GM12878 (cell line): ENCODE measurements at regions not wholly inside any gene's neighbourhood (a gene's known extent, or its start where the extent isn't known, plus 50 kb on each side); places are given as distances from the start of the nearest gene placed in this dataset.

Source experiments
- ATAC-seq: fragments of 200-7000 bp; cut with Tn5 transposase; 3 replicates; pipeline ENCODE4 v1.9.1; 2020; ENCODE audit warnings: mild to moderate bottlenecking, moderate library complexity
- BruUV-seq: library from RNA; stranded (reverse); fragments of 400-500 nt; replicated peaks from 2 replicates; lab custom pipeline; 2021; lab: Mats Ljungman, UMichigan
- CTCF ChIA-PET: fragments of 300-600 bp; sonication (Branson Sonifier 250); formaldehyde crosslinking; extraction: SDS; loops from one replicate; lab custom pipeline; 2021; ENCODE audit warnings: inconsistent platforms; lab: Yijun Ruan, JAX
- POLR2A ChIA-PET: fragments of 350-600 bp; formaldehyde crosslinking; extraction: SDS; loops from one replicate; lab custom pipeline; 2021; ENCODE audit warnings: inconsistent platforms; lab: Charles Lee
- RAD21 ChIA-PET: fragments of 300-600 bp; sonication (Branson Sonifier 250); formaldehyde crosslinking; loops from one replicate; lab custom pipeline; 2023; ENCODE audit warnings: antibody characterized with exemption; ENCODE audit not compliant: unreplicated experiment; lab: Charles Lee
- SMC1A ChIA-PET: fragments of 300-600 bp; sonication (Branson Sonifier 250); formaldehyde crosslinking; loops from one replicate; lab custom pipeline; 2023; ENCODE audit not compliant: unreplicated experiment, uncharacterized antibody; lab: Charles Lee
- DNase-seq: peaks from one replicate; pipeline ENCODE4 v3.0.0-alpha.2; 2011; ENCODE audit warnings: low read depth, low spot score
- FAIRE-seq: peaks from 3 replicates; lab custom pipeline; 2011; peaks lifted over from hg19 to GRCh38; lab: Jason Lieb, UNC
- H2AFZ ChIP-seq: 2 replicates; pipeline ENCODE4 v1.6.0; 2011; ENCODE audit warnings: low read depth, low read length, control low read depth; ENCODE audit not compliant: control insufficient read depth
- H3K27ac ChIP-seq: 2 replicates; pipeline ENCODE4 v1.5.1; 2011; ENCODE audit warnings: control low read depth; ENCODE audit not compliant: control insufficient read depth, insufficient read depth
- H3K27me3 ChIP-seq, 2 experiments: replicated peaks in 1 of 2; 2 replicates each; pipeline versions ENCODE4 v1.6.0 to v1.6.1; 2011; ENCODE audit warnings: low read length in 1 of 2; ENCODE audit not compliant: control insufficient read depth in 2 of 2, insufficient read depth in 2 of 2
- H3K36me3 ChIP-seq, 2 experiments: 2 replicates each; pipeline ENCODE4 v1.5.1; 2011; ENCODE audit warnings: low read length in 1 of 2; ENCODE audit not compliant: control insufficient read depth in 2 of 2, insufficient read depth in 2 of 2
- H3K4me1 ChIP-seq: 2 replicates; pipeline ENCODE4 v1.6.1; 2011; ENCODE audit warnings: mild to moderate bottlenecking, low read length, moderate library complexity, mixed read lengths; ENCODE audit not compliant: control insufficient read depth, insufficient read depth
- H3K4me2 ChIP-seq: 2 replicates; pipeline ENCODE4 v1.6.0; 2011; ENCODE audit warnings: control low read depth; ENCODE audit not compliant: control insufficient read depth, insufficient read depth
- H3K4me3 ChIP-seq: fragments of 200-600 bp; sonication (generic); 2 replicates; pipeline ENCODE4 v1.5.1; 2016
- H3K79me2 ChIP-seq: 2 replicates; pipeline ENCODE4 v1.6.0; 2011; ENCODE audit warnings: low read length; ENCODE audit not compliant: control insufficient read depth, insufficient read depth
- H3K9ac ChIP-seq: 2 replicates; pipeline ENCODE4 v1.8.0; 2011; ENCODE audit warnings: low read length, control low read depth, mixed read lengths; ENCODE audit not compliant: control insufficient read depth, insufficient read depth
- H3K9me3 ChIP-seq: replicated peaks from 3 replicates; pipeline ENCODE4 v1.5.1; 2011; ENCODE audit warnings: mild to moderate bottlenecking, low read length; ENCODE audit not compliant: control insufficient read depth, insufficient read depth
- H4K20me1 ChIP-seq: 2 replicates; pipeline ENCODE4 v1.6.0; 2011; ENCODE audit not compliant: control insufficient read depth, insufficient read depth
- BMI1 ChIP-seq: fragments of 450-650 bp; IDR thresholded peaks from 2 replicates; pipeline ENCODE4 v1.6.1; 2016; ENCODE audit warnings: mild to moderate bottlenecking, moderate library complexity, borderline replicate concordance
- HCFC1 ChIP-seq: fragments of 150-350 bp; IDR thresholded peaks from 2 replicates; pipeline ENCODE4 v1.6.1; 2014; ENCODE audit warnings: low read length
- HDAC6 ChIP-seq: fragments of 200-600 bp; sonication (generic); IDR thresholded peaks from one replicate; pipeline ENCODE4 v1.8.0; 2017; ENCODE audit warnings: antibody characterized with exemption; ENCODE audit not compliant: unreplicated experiment
- IKZF1 ChIP-seq: fragments of 450-650 bp; conservative IDR thresholded peaks from 2 replicates; pipeline ENCODE4 v1.6.1; 2017; ENCODE audit warnings: antibody characterized with exemption, mild to moderate bottlenecking
- IKZF2 ChIP-seq, 2 experiments: fragments of 450-650 bp; IDR thresholded peaks; 2 replicates each; pipeline ENCODE4 v1.6.1; 2017; ENCODE audit warnings: mild to moderate bottlenecking in 2 of 2, moderate library complexity in 2 of 2
- POLR2AphosphoS5 ChIP-seq: IDR thresholded peaks from 2 replicates; pipeline ENCODE4 v1.6.1; 2011; ENCODE audit warnings: mild to moderate bottlenecking, low read length, inconsistent platforms
- SMARCA5 ChIP-seq: fragments of 450-650 bp; IDR thresholded peaks from 2 replicates; pipeline ENCODE4 v1.6.1; 2017; ENCODE audit warnings: mild to moderate bottlenecking
- TAF1 ChIP-seq: IDR thresholded peaks from 2 replicates; pipeline ENCODE4 v1.6.1; 2011; ENCODE audit warnings: mild to moderate bottlenecking, low read depth, low read length, borderline replicate concordance
- ZBED1 ChIP-seq: IDR thresholded peaks from 2 replicates; pipeline ENCODE4 v1.6.1; 2016; ENCODE audit warnings: borderline replicate concordance
- WGBS: methylation state at CpG from one replicate; pipeline ENCODE4 v1.1.6; 2016; ENCODE audit warnings: low lambda C conversion rate; ENCODE audit not compliant: insufficient replicate concordance, insufficient coverage; ENCODE audit errors: missing lambda C conversion rate; 5-methylcytosine and 5-hydroxymethylcytosine counted together
- in situ Hi-C: fragments of 300-500 bp; cut with MboI; formaldehyde crosslinking; loops from 9 replicates; pipeline ENCODE4 v1.14.3; 2018; ENCODE audit warnings: mixed read lengths
- intact Hi-C: fragments of 100-400 bp; cut with micrococcal nuclease; formaldehyde crosslinking; loops from one replicate; pipeline ENCODE4 v1.14.2; 2022; ENCODE audit not compliant: unreplicated experiment
- TF ChIP-seq, protein P1 (sequence below): fragments of 450-650 bp; formaldehyde crosslinking; IDR thresholded peaks from 2 replicates; pipeline ENCODE4 v1.5.0; 2022; ENCODE audit warnings: mild to moderate bottlenecking, missing genetic modification characterization
- TF ChIP-seq, protein P2 (sequence below): IDR thresholded peaks from 2 replicates; pipeline ENCODE4 v1.6.1; 2012; ENCODE audit warnings: low read length, inconsistent platforms

DNA sequence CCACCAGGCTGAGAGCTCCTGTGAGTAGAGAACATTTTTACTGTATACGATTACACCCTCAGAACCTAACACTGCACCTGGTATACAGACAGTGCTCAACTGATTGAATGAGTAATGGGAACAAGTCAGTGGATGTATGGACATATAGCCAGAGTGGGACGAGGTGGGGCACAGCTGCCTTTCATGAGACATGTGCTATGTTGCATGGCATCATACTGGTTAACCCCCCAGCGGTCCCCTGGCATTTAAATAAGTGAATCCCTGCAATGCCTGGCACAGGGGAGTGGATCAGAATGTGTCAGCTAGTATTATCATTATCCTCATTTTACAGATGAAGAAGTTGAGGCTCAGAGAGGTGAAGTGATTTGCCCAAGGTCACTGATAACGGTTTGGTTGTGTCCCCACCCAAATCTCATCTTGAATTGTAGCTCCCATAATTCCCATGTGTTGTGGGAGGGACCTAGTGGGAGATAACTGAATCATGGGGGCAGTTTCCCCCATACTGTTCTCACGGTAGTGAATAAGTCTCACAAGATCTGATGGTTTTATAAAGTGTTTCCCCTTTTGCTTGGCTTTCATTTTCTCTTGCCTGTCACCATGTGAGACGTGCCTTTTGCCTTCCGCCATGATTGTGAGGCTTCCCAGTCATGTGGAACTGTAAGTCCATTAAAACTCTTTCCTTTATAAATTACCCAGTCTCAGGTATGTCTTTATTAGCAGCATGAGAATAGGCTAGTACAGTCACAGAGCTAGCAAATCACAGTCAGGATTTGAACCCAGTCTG lies 56.0 kb upstream of the ATP2B2 start (continued):
- TF ChIP-seq, protein P1, sequence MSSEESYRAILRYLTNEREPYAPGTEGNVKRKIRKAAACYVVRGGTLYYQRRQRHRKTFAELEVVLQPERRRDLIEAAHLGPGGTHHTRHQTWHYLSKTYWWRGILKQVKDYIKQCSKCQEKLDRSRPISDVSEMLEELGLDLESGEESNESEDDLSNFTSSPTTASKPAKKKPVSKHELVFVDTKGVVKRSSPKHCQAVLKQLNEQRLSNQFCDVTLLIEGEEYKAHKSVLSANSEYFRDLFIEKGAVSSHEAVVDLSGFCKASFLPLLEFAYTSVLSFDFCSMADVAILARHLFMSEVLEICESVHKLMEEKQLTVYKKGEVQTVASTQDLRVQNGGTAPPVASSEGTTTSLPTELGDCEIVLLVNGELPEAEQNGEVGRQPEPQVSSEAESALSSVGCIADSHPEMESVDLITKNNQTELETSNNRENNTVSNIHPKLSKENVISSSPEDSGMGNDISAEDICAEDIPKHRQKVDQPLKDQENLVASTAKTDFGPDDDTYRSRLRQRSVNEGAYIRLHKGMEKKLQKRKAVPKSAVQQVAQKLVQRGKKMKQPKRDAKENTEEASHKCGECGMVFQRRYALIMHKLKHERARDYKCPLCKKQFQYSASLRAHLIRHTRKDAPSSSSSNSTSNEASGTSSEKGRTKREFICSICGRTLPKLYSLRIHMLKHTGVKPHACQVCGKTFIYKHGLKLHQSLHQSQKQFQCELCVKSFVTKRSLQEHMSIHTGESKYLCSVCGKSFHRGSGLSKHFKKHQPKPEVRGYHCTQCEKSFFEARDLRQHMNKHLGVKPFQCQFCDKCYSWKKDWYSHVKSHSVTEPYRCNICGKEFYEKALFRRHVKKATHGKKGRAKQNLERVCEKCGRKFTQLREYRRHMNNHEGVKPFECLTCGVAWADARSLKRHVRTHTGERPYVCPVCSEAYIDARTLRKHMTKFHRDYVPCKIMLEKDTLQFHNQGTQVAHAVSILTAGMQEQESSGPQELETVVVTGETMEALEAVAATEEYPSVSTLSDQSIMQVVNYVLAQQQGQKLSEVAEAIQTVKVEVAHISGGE (CRISPR knock-in tag): no peak
- TF ChIP-seq HCFC1: no peak
- TF ChIP-seq, all 136 proteins: peak for 0

DNA sequence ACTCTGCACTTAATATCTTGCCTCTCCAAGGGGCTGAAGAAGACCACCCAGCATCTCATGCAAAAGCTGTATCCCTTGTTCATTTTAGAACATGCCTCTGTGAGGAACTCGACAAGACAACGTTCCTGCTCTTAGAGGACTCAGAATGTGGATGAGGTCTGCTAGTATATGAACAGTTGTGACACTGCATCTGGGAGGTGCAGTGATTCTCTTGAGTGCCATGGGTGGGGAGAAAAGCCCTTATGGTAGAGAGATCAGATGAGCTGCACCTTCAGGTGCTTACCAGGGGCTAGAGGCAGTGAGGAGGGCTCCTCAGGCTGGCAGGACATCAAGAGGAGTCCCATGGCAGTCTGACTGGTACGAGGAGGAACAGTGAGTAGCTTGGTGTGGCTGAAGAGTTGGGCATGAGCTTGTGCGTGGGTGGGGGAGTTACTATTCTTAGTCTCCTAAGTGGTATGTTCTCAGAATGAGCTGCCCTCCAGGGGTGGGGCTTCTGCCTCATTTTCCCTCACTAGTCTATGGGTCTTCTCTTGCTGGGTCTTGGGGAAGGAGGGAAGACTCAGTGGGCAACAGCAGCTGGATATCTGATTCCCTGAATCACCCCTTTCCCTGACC lies 56.7 kb upstream of the ATP2B2 start:
- ATAC-seq: no peak

More for the DNA sequence above, 56.7 kb upstream of the ATP2B2 start:
- DNase-seq (no peak), FAIRE-seq (no peak)
- no peaks in the 10 kb centered on the region for H3K79me2 ChIP-seq
- ChIA-PET CTCF (interaction anchor here (1.9 kb wide), 1 partner anchor 9 kb away, joined by 10 read pairs; no protein-coding TSS in a partner anchor), RAD21 (interaction anchor here (1.0 kb wide), 1 partner anchor 40 kb away, joined by 3 read pairs; no protein-coding TSS in a partner anchor), SMC1A (interaction anchor here (1.1 to 2.1 kb wide), 2 partner anchors 10 to 19 kb away, joined by 3 to 9 read pairs; no protein-coding TSS in a partner anchor), POLR2A (no interaction called here)
- H3K36me3 ChIP-seq: no peaks in the 10 kb centered on the region
- BruUV-seq: no TSS peak
- H3K27me3 ChIP-seq: no peaks in the 10 kb centered on the region; a peak in 1 of 4 replicates
- in situ Hi-C loops (no loop called here), intact Hi-C loops (no loop called here)
- H3K27ac ChIP-seq: no peak overlapping the region
- 0% methylated on average over 4 of the region's 4 CpGs for WGBS
- H4K20me1 ChIP-seq: no peaks in the 10 kb centered on the region
- no peak overlapping the region; the same call in 1 of the 2 replicates for H3K4me2 ChIP-seq
- H3K9ac ChIP-seq: no peak overlapping the region
- H3K4me1 ChIP-seq: peaks cover 5% of the 10 kb centered on the region
- peaks cover 8% of the 10 kb centered on the region; the same call in 2 of the 3 replicates for H3K9me3 ChIP-seq
- H2AFZ ChIP-seq: no peak overlapping the region
- TF ChIP-seq POLR2AphosphoS5 (no peak), HDAC6 (no peak), IKZF2 (IDR thresholded peaks at IDR 0.05) (no peak), SMARCA5 (no peak), TAF1 (no peak), BMI1 (no peak), IKZF1 (no peak), ZBED1 (no peak)
- TF ChIP-seq, protein P2, sequence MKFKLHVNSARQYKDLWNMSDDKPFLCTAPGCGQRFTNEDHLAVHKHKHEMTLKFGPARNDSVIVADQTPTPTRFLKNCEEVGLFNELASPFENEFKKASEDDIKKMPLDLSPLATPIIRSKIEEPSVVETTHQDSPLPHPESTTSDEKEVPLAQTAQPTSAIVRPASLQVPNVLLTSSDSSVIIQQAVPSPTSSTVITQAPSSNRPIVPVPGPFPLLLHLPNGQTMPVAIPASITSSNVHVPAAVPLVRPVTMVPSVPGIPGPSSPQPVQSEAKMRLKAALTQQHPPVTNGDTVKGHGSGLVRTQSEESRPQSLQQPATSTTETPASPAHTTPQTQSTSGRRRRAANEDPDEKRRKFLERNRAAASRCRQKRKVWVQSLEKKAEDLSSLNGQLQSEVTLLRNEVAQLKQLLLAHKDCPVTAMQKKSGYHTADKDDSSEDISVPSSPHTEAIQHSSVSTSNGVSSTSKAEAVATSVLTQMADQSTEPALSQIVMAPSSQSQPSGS: no peak
- no peak overlapping the region for H3K4me3 ChIP-seq
